COLO668 (cell line): ENCODE measurements at regions not wholly inside any gene's neighbourhood (a gene's known extent, or its start where the extent isn't known, plus 50 kb on each side); places are given as distances from the start of the nearest gene placed in this dataset.
A peak's percentile ranks its signal among the peaks of the same experiment; 100 is the strongest.
"Not testable (repeated sequence)": the region's sequence is repeated elsewhere in the genome, so short reads cannot be mapped to it uniquely, and the experiment has no call there.

Source experiments
- DNase-seq: peaks from one replicate; lab custom pipeline; 2025; ENCODE audit not compliant: unreplicated experiment; lab: John Stamatoyannopoulos, UW

DNA sequence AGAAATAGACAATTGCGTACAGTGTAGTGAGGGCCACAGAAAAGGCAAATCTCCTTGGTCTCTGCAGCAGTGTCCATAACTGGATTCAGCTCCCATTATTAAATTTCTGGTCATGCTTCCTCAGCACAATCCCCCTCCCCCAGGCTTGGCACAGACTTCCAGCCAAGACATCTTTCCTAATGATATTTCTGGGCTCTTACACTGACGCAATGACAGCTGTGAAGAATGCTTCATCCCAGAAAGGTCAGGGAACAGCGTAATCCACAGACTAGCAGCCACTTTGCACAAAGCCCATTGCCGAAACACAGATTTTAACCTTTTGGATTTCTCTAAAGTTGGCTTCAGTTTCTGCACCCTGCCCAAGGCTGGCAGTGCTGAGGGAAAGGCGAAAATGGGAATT is 597.6 kb upstream of the CPEB2 start:
- DNase-seq, result no peak

DNA sequence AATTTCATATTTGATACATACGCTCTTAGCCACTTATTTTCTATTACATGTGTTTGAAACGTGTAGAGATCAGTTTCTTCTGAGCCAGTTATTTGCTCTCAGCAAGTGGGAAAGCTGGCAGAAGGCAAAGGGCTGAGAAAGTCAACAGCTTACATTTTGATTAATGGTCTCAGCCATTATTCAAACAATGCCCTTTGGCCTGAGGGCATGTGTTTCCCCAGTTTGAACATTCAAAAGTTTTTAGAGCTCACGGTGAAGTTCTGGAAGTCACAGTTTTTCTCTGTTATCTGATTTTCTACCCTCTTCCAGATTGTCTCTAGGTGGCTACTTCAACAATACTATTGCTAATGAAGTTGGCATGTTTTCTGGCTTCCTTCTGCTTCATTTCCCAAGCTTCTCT is 591.8 kb upstream of the CPEB2 start:
- DNase-seq, result peak; percentile 30

DNA sequence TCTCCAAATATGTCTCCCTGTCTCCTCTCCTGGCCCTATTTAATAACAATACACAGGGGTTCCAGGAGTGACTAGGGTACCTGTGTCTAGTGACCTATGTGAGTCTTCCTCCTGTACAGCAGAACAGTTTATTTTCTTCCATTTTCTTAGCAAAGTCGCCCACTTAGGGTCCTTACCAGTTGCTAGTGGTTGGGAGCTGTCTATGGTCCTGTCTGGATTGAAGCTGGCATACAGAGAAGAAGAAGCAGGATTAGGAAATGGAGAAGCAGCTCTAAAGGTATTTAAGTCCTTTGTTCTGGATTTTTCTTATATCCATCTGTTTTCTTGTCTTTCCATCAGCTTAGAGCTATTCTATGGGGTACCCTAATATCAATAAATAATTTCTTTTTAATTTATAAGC is 587.1 kb upstream of the CPEB2 start:
- DNase-seq, result no peak

DNA sequence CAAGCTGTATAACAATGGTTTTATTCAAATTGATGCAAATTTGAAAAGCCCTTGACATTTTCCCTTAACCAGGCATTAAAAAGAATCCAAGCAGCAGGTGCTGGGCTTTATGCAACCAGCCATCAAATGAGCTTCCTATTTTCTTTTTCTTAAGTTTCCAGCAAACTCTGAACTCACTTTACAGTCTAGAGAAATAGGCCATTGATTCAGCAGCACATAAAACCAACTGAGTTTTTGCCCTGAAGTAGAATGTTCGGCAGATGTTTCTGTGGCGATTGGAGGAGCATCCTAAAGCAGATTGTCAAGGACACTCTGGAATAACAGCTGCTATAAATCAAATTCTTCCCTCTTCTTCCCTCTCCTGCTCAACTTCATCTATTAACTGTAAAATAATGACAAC is 582.8 kb upstream of the CPEB2 start:
- DNase-seq, result no peak

DNA sequence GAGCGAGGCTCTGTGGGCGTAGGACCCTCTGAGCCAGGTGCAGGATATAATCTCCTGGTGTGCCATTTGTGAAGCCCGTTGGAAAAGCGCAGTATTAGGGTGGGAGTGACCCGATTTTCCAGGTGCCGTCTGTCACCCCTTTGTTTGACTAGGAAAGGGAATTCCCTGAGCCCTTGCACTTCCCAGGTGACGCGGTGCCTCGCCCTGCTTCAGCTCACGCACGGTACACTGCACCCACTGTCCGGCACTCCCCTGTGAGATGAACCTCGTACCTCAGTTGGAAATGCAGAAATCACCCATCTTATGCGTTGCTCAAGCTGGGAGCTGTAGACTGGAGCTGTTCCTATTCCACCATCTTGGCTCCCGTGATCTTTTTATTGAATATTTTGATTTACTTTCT is 576.0 kb upstream of the CPEB2 start:
- not testable (repeated sequence) for DNase-seq

DNA sequence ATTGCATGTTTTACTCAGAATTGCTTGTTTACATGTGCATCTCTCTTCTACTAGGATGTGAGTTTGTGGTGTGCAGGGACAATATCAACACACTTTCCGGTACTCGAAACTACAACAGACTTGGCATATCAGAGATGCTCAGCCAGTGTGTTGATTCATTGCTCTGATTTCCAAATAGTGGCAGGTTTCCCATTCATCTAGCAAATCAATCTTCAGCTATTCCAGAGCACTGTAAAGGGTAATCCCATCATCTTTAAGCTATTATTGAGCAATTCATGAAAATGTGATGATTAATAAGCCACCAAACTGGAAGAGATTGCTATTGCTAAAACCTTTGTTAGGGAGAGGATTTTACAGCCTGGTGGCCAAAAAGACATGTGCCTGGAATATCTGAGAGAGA is 574.2 kb upstream of the CPEB2 start:
- no peak for DNase-seq

DNA sequence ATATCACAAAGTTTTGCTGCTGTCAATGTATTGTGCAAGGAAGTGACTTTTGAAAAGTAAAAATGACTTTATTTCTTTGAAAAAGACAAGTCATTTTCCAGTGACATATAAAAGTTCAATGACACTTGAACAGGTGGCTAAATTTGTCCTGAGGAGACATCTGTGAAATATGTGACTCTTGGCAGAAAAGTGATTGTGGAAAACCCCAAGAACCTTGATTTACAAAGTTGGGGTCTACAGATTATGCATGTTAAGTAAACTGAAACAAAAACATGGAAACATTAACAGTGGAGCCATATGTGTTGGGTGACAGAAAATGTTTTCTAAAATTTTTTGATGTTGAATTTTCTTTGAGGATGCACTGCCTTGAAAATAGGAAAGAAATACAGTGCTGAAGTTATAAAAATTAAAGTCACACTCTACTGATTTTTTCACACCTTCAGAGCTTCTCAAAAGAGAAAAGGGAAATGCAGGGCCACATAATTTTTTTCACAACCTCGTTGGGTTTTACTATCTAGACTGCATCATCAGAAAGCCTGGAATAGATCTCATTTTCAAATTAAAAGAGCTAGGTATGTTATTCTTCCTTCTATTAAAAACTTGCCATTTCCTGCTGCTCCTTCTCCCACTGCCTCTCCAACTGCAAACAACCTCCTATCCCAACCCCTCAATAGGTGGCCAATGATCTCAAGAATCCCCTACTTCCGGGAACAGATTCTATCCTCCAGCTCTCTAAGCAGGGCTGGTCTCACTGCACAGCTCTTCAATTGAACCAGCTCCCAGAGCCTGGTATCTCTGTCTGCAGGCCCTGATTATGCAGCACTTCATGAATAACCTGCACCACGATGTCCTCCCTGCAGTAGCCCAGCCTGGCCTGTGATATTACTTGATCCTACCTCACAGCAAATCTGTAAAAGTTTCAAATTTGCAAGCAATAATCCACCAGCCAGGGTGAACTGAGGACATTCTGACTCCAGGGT is 570.8 kb upstream of the CPEB2 start:
- DNase-seq, result no peak

DNA sequence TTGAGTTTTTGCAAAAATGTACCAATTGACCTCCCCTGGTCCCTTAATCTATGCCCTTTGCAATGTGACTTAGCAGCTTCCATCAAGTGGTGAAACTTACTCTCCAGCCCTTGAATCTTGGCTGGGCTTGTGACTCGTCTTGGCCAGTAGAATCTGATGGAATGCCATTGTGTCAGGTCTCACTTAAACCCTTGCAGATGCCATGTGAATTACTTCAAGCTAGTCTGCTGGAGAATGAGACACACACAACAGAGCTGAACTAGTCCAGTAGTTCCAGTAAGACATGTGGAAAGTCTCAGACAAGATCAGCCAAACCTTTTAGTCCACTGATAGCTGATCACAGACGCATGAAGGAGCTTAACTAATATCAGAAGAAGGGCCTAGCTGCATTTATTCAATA is 567.8 kb upstream of the CPEB2 start:
- DNase-seq, result no peak

DNA sequence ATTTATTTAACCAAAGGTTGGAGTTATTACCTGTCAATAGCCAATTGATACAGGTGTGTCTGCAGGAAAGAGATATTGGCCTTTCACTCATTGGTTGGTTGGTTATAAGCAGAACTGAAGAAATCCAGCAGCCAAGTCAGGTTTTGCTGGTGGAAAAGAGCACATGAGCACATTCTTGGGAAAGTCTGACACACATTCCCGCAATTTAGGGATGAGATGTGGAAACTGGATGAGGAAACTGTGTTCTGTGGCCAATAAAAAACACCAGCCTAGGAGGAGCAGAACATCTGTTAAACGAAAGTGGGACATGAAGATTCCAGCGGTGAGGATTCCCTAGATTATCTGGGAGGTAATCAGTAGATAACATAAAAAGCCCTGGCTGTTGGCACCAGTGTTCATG is 567.4 kb upstream of the CPEB2 start:
- no peak for DNase-seq

DNA sequence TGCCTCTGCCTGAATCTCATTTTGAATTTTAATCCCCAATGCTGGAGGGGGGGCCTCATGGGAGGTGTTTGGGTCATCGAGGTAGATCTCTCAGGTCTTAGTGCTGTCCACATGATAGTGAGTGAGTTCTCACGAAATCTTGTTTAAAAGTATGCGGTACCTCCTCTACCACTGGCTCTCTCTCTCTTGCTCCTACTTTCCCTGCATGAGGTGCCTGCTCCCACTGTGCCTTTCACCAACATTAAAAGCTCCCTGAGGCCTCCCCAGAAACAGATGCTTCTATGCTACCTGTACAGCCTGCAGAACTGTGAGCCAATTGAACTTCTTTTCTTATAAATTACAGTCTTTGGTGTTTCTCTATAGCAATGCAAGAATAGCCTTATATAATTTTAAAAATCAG is 560.7 kb upstream of the CPEB2 start:
- no peak for DNase-seq

DNA sequence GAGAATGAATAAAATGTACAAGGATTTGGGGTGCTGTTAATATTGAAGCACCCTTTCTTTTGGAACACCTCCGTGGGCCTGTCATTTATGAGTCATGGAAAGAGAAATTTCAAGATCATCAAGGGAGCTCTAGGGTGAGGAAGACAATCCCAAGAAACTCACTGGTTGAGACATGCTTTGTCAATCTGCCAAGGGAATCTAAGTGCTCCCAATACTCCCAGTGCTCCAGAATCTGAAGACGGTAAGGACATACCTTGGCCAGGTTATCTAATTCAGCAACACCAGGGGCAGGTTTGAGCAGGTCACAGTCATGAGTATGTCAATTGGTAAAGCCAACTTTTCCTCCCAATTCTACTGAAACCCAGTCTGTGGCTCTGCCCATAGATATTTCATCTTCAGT is 556.4 kb upstream of the CPEB2 start:
- DNase-seq, result no peak

DNA sequence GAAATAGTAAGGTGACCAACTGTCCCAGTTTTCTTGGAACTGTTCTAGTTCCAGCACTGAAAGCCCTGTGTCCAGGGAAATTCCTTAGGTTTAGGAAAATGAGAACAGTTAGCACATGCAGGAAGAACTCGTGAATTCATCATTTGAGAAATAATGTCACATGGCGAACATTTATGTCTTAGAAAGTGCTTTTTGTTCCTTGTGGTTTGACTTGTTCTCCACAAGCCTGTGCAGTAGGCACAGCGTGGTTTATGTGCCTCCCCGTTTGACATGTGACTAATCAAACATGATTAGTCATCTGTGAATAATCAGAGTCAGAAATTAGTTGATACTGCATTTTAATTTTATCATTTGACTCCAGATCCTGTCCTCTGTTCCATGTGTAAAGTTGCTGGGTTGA is 556.0 kb upstream of the CPEB2 start:
- no peak for DNase-seq

DNA sequence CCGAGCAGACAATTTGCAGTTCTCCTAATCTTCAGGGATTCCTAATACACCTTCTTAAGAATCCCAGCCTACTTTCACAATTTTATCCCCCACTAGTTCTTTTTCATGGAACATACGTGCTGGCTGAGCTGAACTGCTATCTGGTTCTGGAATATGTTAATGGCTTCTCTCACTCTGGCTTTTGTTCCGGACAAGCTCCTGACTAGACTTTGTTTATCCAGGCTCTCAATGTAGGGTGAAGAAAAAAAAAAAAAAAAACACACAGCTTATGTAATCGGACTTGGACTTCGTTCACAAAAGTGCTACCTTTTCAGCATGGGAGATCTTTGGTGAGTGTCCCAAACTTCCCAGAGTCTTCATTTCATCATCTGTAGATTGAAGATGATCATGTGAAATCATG is 555.4 kb upstream of the CPEB2 start:
- DNase-seq, result no peak

DNA sequence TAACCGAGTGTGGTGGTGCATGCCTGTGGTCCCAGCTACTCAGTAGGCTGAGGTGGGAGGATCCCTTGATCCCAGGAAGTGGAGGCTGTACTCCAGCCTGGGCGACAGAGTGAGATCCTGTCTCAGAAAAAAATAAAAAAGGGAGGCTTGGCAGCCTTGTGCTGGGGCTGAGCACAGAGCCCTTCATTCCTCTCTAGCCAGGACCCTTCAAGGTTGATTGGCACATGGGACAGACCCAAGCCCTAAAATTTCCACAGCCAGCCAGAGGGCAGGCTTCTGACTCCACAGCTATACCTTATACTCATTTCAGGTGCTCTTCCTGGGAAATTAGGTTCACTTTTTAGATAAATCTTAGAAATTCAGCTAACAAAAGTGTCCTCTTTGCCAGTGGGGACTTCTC is 553.0 kb upstream of the CPEB2 start:
- no peak for DNase-seq

DNA sequence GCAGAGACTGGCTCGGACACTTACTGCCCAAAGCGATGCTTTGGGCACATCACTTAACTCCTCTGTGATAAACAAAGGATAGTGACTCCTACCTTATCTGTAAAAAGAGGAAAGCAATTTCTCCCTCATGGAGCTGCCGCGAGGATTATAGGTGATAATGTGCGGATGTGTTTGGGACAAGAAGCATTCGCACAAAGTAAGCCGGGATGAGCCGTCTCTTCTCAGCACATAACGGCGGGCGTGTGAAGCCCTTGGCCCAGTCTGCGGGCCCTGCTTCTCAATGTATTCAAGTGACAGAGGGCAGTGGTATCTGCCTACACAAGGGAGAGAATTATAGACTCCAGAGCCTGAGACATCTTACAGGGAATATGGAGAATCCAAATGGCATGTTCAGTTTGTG is 550.3 kb upstream of the CPEB2 start:
- DNase-seq, result no peak

DNA sequence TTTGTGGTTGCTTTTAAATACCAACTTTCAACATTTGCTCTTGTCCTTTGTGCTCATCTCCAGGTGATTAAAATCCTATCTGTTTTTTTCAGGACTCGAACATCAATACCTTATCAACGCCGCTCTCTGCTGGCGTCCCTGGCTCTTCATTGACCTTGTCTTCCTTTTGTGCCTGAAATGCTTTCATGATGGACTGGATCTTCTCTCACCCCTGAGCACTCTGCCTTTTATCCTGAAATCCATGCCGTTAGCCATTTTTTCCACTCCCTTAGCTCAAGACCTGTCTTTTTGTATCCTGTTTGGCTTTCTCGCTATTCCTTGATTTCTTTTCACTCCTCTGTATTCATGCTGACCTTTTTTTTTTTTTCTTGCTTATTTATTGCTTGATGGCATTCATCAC is 549.5 kb upstream of the CPEB2 start:
- DNase-seq, result no peak

DNA sequence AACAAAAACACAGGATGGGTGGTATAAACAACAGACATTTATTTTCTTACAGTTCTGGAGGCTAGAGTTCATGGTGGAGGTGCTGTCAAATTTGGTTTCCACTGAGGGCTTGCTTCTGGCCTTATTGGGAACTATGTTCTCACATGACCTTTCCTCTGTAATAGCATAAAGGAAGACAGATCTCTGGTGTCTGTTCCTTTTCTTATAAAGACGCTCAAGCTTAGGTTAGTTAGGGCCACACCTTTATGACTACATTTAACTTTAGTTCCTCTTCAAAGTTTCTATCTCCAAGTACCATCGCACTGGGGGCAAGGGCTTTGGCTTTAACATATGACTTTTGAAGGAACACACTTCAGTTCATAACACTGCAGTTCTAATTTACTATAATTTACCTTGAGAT is 543.8 kb upstream of the CPEB2 start:
- no peak for DNase-seq

DNA sequence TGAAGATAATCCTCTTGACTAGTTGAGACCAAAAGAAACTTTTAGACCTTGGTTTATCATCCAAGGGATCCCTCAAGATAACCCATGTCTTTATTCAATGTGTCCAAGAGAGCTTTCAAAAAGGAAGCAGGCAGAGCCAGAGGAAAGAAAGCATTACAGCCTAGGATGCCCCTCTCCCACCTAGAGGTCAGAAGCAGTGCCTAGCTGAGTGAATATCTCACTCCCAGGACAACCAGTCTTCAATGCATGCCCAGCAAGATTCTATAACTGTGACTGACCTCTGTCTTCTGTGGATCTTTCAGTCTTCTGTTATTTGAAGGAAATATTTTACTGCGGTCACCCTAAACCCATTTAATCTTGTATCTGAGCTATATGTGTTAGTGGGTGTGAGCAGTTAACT is 537.2 kb upstream of the CPEB2 start:
- no peak for DNase-seq

DNA sequence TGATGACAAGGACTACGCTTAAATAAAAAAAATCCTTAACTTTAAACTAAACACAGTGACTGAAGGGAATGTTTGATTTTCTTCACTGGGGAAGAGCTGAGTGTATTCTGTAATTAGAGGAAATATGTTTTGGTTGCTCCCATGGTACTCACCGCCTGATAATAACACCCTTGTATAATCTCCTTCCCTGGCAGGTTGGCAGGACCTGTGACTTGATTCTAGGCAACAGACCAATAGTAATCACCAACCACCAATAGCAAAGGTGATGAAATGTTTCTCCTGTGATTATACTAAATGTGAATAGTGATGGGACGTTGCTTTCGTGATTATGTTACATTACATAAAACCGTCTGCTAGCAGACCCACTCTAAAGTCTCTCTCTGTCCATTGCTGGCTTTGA is 536.8 kb upstream of the CPEB2 start:
- no peak for DNase-seq

DNA sequence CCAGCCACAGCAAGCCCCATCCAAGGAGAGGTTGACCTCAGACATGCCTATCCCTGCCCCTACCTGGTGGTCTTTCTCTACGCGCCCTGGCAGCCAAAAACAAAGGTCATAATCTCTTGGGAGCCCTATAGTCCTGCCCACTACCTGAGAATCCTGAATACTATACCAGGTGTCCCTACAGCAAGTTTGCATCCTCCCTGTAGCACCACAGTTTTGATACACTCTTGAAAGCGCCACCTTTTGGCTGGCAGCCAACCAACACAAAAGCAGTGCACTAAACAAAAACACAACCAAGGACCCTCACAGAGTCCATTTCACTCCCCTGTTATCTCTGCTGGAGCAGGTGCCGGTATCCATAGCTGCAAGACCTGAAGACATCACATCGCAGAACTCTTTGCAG is 523.8 kb upstream of the CPEB2 start:
- DNase-seq, result peak; percentile 17

DNA sequence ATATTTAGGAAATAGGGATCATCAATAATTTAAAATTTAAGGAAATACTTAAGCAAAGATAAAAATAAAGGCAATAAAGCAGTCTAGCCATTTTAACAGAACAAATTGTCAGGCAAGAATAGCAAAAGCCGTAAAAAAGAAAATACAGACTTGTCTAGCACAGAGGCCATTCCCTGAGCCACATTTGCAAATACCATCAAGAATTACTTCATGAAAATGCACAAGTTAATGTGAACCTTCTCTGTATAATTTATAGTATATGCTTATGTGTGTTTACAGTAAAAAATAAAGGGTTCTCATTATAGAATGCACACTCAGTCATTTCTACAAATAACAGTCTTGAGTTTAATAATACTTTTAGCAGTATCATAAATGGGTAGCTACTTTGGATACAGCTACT is 505.9 kb upstream of the CPEB2 start:
- DNase-seq, result no peak

DNA sequence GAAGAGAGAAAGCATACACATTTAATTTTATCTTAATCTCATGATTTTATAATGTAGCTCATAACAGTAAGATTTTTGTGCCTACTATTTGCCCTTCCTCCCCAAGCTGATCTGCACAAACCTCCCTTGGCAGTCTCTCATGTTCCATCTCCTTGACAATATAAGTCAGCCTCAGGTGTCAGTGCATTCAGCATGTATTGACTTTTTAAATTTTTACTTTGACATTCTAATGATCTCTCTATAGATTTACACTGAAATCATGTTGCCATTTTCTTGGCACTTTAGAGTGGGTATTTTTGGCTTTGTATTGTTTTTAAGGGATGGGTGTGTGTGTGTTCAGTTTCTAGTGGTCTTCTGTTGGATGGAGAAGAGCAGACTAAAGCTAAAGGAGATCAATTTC is 505.3 kb upstream of the CPEB2 start:
- no peak for DNase-seq

DNA sequence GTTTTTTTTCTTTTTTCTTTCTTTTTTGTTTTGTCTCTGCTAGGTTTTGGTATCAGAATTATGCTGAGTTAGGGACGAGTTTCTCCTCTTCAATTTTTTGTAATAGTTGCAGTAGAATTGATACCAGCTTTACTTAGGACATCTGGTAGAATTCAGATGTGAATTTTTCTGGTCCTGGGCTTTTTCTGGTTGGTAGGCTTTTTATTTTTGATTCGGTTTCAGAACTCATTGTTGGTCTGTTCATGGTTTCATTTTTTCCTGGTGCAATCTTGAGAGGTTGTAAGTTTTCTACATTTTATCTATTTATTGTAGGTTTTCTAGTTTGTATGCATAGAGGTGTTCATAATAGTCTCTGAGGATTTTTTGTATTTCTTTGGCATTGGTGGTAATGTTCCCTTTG is 498.1 kb upstream of the CPEB2 start:
- DNase-seq, result no peak
